DMS53 treated with DMSO at 0.1 percent for 48 hours (cell line): ENCODE measurements at regions not wholly inside any gene's neighbourhood (a gene's known extent, or its start where the extent isn't known, plus 50 kb on each side); places are given as distances from the start of the nearest gene placed in this dataset.

ENCODE experiments used
- DNase-seq: peaks from one replicate; lab custom pipeline; 2025; ENCODE audit not compliant: unreplicated experiment; lab: John Stamatoyannopoulos, UW

- DNase-seq = no peak
Measured at GRCh38 chr4:156656896-156657295, 314.7 kb downstream of the PDGFC start.

- DNase-seq = peak; percentile 91
Measured at GRCh38 chr4:156654410-156654809, 317.2 kb downstream of the PDGFC start.

- DNase-seq = no peak
Measured at GRCh38 chr4:156643826-156644225, 327.8 kb downstream of the PDGFC start.

- no peak for DNase-seq
Measured at GRCh38 chr4:156642161-156642560, 329.4 kb downstream of the PDGFC start.

DNA sequence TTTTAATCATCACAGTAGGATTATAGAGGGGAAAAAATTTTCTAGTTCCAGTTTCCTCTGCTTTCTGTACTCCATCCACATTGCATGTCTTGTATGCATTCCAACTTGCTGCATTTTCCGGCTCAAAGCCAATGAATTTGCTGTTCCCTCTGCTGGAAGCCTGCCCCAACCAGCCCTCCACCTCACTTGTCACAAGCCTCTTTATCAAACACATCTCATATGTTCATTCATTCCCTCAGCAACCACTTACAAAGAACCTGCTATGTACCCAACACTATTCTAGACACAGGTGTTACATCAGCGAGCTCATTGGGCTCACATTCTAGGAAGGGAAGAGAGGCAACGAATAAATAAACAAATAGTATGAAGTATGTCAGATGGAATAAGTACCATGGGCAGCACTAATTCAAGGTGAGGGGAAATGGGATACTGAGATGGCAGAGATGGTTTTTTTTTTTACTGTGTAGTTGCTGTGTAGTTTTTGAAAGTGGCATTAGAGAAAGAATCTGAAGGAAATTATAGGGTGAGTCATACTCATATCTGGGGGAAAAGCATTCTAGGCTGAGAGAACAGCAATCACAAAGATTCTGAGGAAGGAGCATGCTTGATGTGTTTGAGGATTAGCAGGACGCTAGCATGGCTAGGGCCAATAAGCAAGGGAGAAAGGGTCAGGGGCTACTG is 332.5 kb downstream of the PDGFC start:
- DNase-seq = peak; percentile 29

GRCh38 chr4:156638334-156638733 is 333.3 kb downstream of the PDGFC start:
- DNase-seq = no peak

DNA sequence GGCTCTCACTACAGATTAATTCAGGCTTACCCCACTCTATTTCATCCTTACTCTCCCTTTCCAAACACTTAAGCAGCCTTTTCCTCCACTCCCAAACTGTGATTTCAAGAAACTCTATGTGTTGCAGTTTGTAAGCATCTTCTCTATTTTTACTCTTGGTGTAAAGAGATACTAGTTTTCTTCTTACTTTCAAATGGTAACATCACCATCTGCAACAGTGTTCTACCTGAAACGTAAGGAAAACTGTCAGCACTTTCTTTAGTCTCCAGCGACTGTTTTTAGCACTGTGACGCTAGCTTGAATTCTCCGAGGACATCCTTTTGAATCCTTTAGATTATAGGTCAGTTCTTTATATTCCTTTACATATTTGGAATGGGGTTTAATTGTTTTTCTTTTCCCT is 335.2 kb downstream of the PDGFC start:
- DNase-seq = no peak

DNA sequence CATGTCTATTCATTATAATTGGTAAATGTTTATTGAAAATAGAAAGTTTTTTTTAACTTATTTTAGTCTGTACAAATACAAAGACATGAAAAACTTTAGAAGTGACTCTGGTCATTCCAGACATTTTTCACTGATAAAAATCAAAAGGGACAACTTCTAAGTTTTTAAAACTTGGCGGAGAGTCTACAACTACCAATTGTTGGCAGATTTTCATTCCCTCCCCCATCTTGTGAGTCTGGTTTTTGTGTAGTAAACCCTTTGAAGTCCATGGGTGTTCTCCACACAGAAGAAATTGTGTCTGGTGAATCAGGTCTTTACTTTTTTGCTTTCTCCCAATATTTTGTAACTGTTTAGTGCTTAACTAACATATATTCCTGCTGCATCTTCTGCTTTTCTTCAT is 336.5 kb downstream of the PDGFC start:
- no peak for DNase-seq

- DNase-seq = no peak
Measured at GRCh38 chr4:156634612-156635011, 337.0 kb downstream of the PDGFC start.

- no peak for DNase-seq
Measured at GRCh38 chr4:156633847-156634246, 337.8 kb downstream of the PDGFC start.

GRCh38 chr4:156628858-156629257 is 342.7 kb downstream of the PDGFC start:
- no peak for DNase-seq

GRCh38 chr4:156623376-156623775 is 348.2 kb downstream of the PDGFC start:
- no peak for DNase-seq

GRCh38 chr4:156620786-156621185 is 350.8 kb downstream of the PDGFC start:
- DNase-seq = no peak

DNA sequence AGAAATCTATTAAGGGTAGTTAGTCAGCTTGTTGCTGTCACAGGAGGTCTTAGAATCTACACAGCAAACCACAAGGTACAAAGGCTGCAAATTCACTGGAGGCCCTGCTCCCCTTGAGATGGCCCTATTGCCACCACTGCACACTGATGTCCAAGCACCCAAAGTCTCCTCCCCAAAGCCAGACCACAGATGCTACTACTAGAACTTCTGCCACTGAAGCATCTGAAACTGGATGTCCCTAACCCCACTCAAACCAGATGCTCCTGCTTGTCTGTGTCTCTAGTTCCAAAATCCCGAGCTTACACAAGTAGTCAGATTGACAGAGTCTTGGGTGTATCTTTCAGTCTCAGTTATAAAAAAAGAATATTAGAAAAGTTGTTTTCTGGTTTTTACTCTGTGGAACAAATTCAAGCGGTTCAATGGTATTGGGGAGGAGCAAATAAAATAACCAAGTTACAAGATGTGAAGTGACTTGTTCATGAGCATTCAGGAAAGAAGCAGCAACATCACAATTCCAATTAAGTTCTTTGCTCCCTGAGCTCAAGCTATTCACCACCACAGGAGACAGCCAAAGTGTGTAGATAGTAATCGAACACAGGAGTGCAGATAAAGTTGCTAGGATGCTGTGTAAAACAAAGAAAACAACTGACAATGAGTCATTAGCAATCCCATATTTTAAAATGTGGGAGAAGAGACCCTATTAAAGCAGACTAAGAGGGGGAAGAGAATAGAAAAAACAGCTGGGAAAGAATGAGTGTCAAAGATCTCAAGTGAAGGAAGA is 352.3 kb downstream of the PDGFC start:
- no peak for DNase-seq

DNA sequence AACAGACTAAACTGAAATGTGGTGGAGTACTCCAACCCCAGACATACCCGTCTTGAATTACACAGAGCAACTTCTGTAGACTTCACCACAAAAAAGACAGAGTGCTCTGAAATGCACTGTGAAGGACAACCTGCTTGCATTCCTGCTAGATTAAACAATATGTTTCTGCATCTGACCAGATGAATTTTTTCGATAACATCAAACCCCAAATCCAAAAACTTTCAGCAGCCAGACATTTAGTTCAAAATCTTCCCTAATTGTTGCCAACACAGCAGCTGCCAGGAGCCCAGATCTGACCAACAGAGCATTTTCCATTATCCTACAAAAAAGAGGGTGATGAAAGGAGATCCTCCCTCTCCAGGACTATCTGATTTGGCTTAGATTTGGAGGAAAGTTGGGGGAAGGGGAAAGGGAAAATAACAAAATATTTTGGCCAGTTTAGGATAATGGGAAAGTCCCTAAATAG is 356.5 kb downstream of the PDGFC start:
- no peak for DNase-seq

- DNase-seq = no peak
Measured at GRCh38 chr4:156614536-156614935, 357.1 kb downstream of the PDGFC start.

- no peak for DNase-seq
Measured at GRCh38 chr4:156609421-156609820, 362.2 kb downstream of the PDGFC start.

- DNase-seq = no peak
Measured at GRCh38 chr4:156608651-156609050, 362.9 kb downstream of the PDGFC start.

- no peak for DNase-seq
Measured at GRCh38 chr4:156607478-156607857, 364.1 kb downstream of the PDGFC start.

- DNase-seq = no peak
Measured at GRCh38 chr4:156606554-156607477, 364.8 kb downstream of the PDGFC start.

GRCh38 chr4:156598138-156598681 is 373.4 kb downstream of the PDGFC start:
- peak; percentile 71 for DNase-seq
